ENCODE measurements at regions not wholly inside any gene's neighbourhood (a gene's known extent, or its start where the extent isn't known, plus 50 kb on each side); places are given as distances from the start of the nearest gene placed in this dataset.
"Not testable (repeated sequence)": the region's sequence is repeated elsewhere in the genome, so short reads cannot be mapped to it uniquely, and the experiment has no call there.

GRCh38 chr11:109960831-109961230 lies 132.4 kb upstream of the ZC3H12C start:
- H3K9me2 ChIP-seq (replicated peaks; ENCODE audit: insufficient read depth) = no peaks in the 10 kb centered on the region
- H3K9me3 ChIP-seq (ENCODE audit: low read depth) = no peaks in the 10 kb centered on the region
- H3K4me1 ChIP-seq (ENCODE audit: insufficient read depth) = no peaks in the 10 kb centered on the region
- WGBS (ENCODE audit: low lambda C conversion rate, missing lambda C conversion rate) = 78% methylated on average over 2 of the region's 2 CpGs
- H3K4me2 ChIP-seq = no peak overlapping the region
- DNase-seq (ENCODE audit: low spot score) = peak; percentile 22
- no peaks in the 10 kb centered on the region for H3K27me3 ChIP-seq
- no peak overlapping the region for H3K4me3 ChIP-seq
- H4K20me1 ChIP-seq (ENCODE audit: insufficient read depth, poor library complexity, severe bottlenecking) = no peaks in the 10 kb centered on the region
- no peaks in the 10 kb centered on the region for H3K36me3 ChIP-seq (replicated peaks; ENCODE audit: insufficient read depth, low read depth)
- H2AFZ ChIP-seq = no peak overlapping the region
- no peak for TF ChIP-seq EZH2 (IDR thresholded peaks at IDR 0.05; ENCODE audit: borderline replicate concordance)
- no peak for TF ChIP-seq CTCF (IDR thresholded peaks at IDR 0.05; ENCODE audit: poor library complexity)
- no peak for TF ChIP-seq EZH2phosphoT487 (IDR thresholded peaks at IDR 0.05; ENCODE audit: low read depth, severe bottlenecking, unreplicated experiment)
- no peak overlapping the region for H3K27ac ChIP-seq
- no peaks in the 10 kb centered on the region for H3K79me2 ChIP-seq

- Histone ChIP-seq H3K4me2 (no peak overlapping the region), H2AFZ (no peak overlapping the region), H3K4me1 (ENCODE audit: insufficient read depth) (no peaks in the 10 kb centered on the region), H3K9me2 (replicated peaks; ENCODE audit: insufficient read depth) (no peaks in the 10 kb centered on the region), H3K4me3 (no peak overlapping the region), H4K20me1 (ENCODE audit: insufficient read depth, poor library complexity, severe bottlenecking) (no peaks in the 10 kb centered on the region), H3K27ac (no peak overlapping the region), H3K36me3 (replicated peaks; ENCODE audit: insufficient read depth, low read depth) (no peaks in the 10 kb centered on the region), H3K27me3 (no peaks in the 10 kb centered on the region), H3K9me3 (ENCODE audit: low read depth) (no peaks in the 10 kb centered on the region), H3K79me2 (no peaks in the 10 kb centered on the region)
- TF ChIP-seq CTCF (IDR thresholded peaks at IDR 0.05; ENCODE audit: poor library complexity) (no peak), EZH2 (IDR thresholded peaks at IDR 0.05; ENCODE audit: borderline replicate concordance) (no peak), EZH2phosphoT487 (IDR thresholded peaks at IDR 0.05; ENCODE audit: low read depth, severe bottlenecking, unreplicated experiment) (no peak)
- WGBS (ENCODE audit: low lambda C conversion rate, missing lambda C conversion rate) = 94% methylated on average over 2 of the region's 2 CpGs
- no peak for DNase-seq (ENCODE audit: low spot score)
Measured at GRCh38 chr11:109961261-109961660, 131.9 kb upstream of the ZC3H12C start.

- H4K20me1 ChIP-seq (ENCODE audit: insufficient read depth, poor library complexity, severe bottlenecking) = no peaks in the 10 kb centered on the region
- no peaks in the 10 kb centered on the region for H3K36me3 ChIP-seq (replicated peaks; ENCODE audit: insufficient read depth, low read depth)
- H3K9me2 ChIP-seq (replicated peaks; ENCODE audit: insufficient read depth) = no peaks in the 10 kb centered on the region
- WGBS (ENCODE audit: low lambda C conversion rate, missing lambda C conversion rate) = 87% methylated on average over 1 of the region's 1 CpG
- H3K27me3 ChIP-seq = no peaks in the 10 kb centered on the region
- no peaks in the 10 kb centered on the region for H3K79me2 ChIP-seq
- no peaks in the 10 kb centered on the region for H3K9me3 ChIP-seq (ENCODE audit: low read depth)
- H3K4me2 ChIP-seq = no peak overlapping the region
- no peak overlapping the region for H2AFZ ChIP-seq
- DNase-seq (ENCODE audit: low spot score) = no peak
- H3K4me3 ChIP-seq = no peak overlapping the region
- H3K4me1 ChIP-seq (ENCODE audit: insufficient read depth) = no peaks in the 10 kb centered on the region
- TF ChIP-seq EZH2 (IDR thresholded peaks at IDR 0.05; ENCODE audit: borderline replicate concordance) (no peak), CTCF (IDR thresholded peaks at IDR 0.05; ENCODE audit: poor library complexity) (no peak), EZH2phosphoT487 (IDR thresholded peaks at IDR 0.05; ENCODE audit: low read depth, severe bottlenecking, unreplicated experiment) (no peak)
- H3K27ac ChIP-seq = no peak overlapping the region
Measured at GRCh38 chr11:109963101-109963500, 130.1 kb upstream of the ZC3H12C start.

GRCh38 chr11:109964487-109964886 lies 128.7 kb upstream of the ZC3H12C start:
- no peak overlapping the region for H3K4me2 ChIP-seq
- H3K36me3 ChIP-seq (replicated peaks; ENCODE audit: insufficient read depth, low read depth) = no peaks in the 10 kb centered on the region

GRCh38 chr11:109965445-109965844 lies 127.7 kb upstream of the ZC3H12C start:
- H3K9me2 ChIP-seq (replicated peaks; ENCODE audit: insufficient read depth); H3K36me3 ChIP-seq (replicated peaks; ENCODE audit: insufficient read depth, low read depth); H2AFZ ChIP-seq; H4K20me1 ChIP-seq (ENCODE audit: insufficient read depth, poor library complexity, severe bottlenecking); H3K27me3 ChIP-seq; H3K79me2 ChIP-seq; H3K4me2 ChIP-seq; DNase-seq (ENCODE audit: low spot score); H3K9me3 ChIP-seq (ENCODE audit: low read depth); H3K4me1 ChIP-seq (ENCODE audit: insufficient read depth); H3K27ac ChIP-seq; H3K4me3 ChIP-seq: not testable (repeated sequence)
- 67% methylated on average over 1 of the region's 1 CpG for WGBS (ENCODE audit: low lambda C conversion rate, missing lambda C conversion rate)

More at GRCh38 chr11:109964487-109964886, 128.7 kb upstream of the ZC3H12C start:
- Histone ChIP-seq H3K27ac (no peak overlapping the region), H3K79me2 (no peaks in the 10 kb centered on the region), H3K4me3 (no peak overlapping the region), H4K20me1 (ENCODE audit: insufficient read depth, poor library complexity, severe bottlenecking) (no peaks in the 10 kb centered on the region), H3K27me3 (no peaks in the 10 kb centered on the region), H2AFZ (no peak overlapping the region), H3K9me3 (ENCODE audit: low read depth) (no peaks in the 10 kb centered on the region), H3K4me1 (ENCODE audit: insufficient read depth) (no peaks in the 10 kb centered on the region), H3K9me2 (replicated peaks; ENCODE audit: insufficient read depth) (no peaks in the 10 kb centered on the region)
- no peak for DNase-seq (ENCODE audit: low spot score)
- 98% methylated on average over 2 of the region's 2 CpGs for WGBS (ENCODE audit: low lambda C conversion rate, missing lambda C conversion rate)
- TF ChIP-seq EZH2phosphoT487 (IDR thresholded peaks at IDR 0.05; ENCODE audit: low read depth, severe bottlenecking, unreplicated experiment) (no peak), EZH2 (IDR thresholded peaks at IDR 0.05; ENCODE audit: borderline replicate concordance) (no peak), CTCF (IDR thresholded peaks at IDR 0.05; ENCODE audit: poor library complexity) (no peak)
